ENCODE measurements at regions not wholly inside any gene's neighbourhood (a gene's known extent, or its start where the extent isn't known, plus 50 kb on each side); places are given as distances from the start of the nearest gene placed in this dataset.

- POLR2A ChIA-PET (ENCODE audit: unreplicated experiment): no interaction called here
- TF ChIP-seq CTCF (conservative IDR thresholded peaks at IDR 0.05): no peak
- no peak for TF ChIP-seq EZH2 (IDR thresholded peaks at IDR 0.05; ENCODE audit: low read depth)
- no peak for DNase-seq
- no peaks in the 10 kb centered on the region for H3K9me2 ChIP-seq (ENCODE audit: insufficient read depth)
- no peaks in the 10 kb centered on the region for H3K79me2 ChIP-seq (ENCODE audit: low read depth)
- no peaks in the 10 kb centered on the region for H3K27me3 ChIP-seq (ENCODE audit: insufficient read depth, low read depth)
- H3K4me1 ChIP-seq (replicated peaks; ENCODE audit: insufficient read depth): no peaks in the 10 kb centered on the region
- 0 out of 2 replicates have a peak, but pooled peaks cover 4% of the 10 kb centered on the region for H3K9me3 ChIP-seq (ENCODE audit: insufficient read depth, low read depth)
- no TSS peak for BruUV-seq (replicated peaks)
- no peak overlapping the region for H3K4me2 ChIP-seq
- intact Hi-C loops (cut with micrococcal nuclease; ENCODE audit: unreplicated experiment): no loop called here
- no peak overlapping the region for H2AFZ ChIP-seq
- H3F3A ChIP-seq (ENCODE audit: insufficient read depth, low read depth): no peaks in the 10 kb centered on the region
- H3K36me3 ChIP-seq (ENCODE audit: low read depth): no peaks in the 10 kb centered on the region
- no peaks in the 10 kb centered on the region for H4K20me1 ChIP-seq (ENCODE audit: insufficient read depth)
- CTCF ChIA-PET: no interaction called here
- no peak overlapping the region for H3K4me3 ChIP-seq
- no peak overlapping the region for H3K27ac ChIP-seq
Observed at GRCh38 chr12:69141074-69141473, 98.3 kb upstream of the CPSF6 start.

- Histone ChIP-seq H4K20me1 (ENCODE audit: insufficient read depth) (no peaks in the 10 kb centered on the region), H3K27ac (no peak overlapping the region), H3K36me3 (ENCODE audit: low read depth) (no peaks in the 10 kb centered on the region), H3K4me2 (no peak overlapping the region), H3K9me2 (ENCODE audit: insufficient read depth) (no peaks in the 10 kb centered on the region), H3K27me3 (ENCODE audit: insufficient read depth, low read depth) (no peaks in the 10 kb centered on the region), H3K4me3 (no peak overlapping the region), H3K79me2 (ENCODE audit: low read depth) (no peaks in the 10 kb centered on the region), H3F3A (ENCODE audit: insufficient read depth, low read depth) (no peaks in the 10 kb centered on the region), H3K9me3 (ENCODE audit: insufficient read depth, low read depth) (no peaks in the 10 kb centered on the region), H2AFZ (no peak overlapping the region), H3K4me1 (replicated peaks; ENCODE audit: insufficient read depth) (no peaks in the 10 kb centered on the region)
- intact Hi-C loops (cut with micrococcal nuclease; ENCODE audit: unreplicated experiment): no loop called here
- TF ChIP-seq CTCF (conservative IDR thresholded peaks at IDR 0.05) (no peak), EZH2 (IDR thresholded peaks at IDR 0.05; ENCODE audit: low read depth) (no peak)
- ChIA-PET CTCF (no interaction called here), POLR2A (ENCODE audit: unreplicated experiment) (no interaction called here)
- BruUV-seq (replicated peaks): no TSS peak
- no peak for DNase-seq
Observed at GRCh38 chr12:69149270-69149669, 90.1 kb upstream of the CPSF6 start.

- no peaks in the 10 kb centered on the region for H3K79me2 ChIP-seq (ENCODE audit: low read depth)
- no peaks in the 10 kb centered on the region for H3K27me3 ChIP-seq (ENCODE audit: insufficient read depth, low read depth)
- ChIA-PET POLR2A (ENCODE audit: unreplicated experiment) (no interaction called here), CTCF (no interaction called here)
- H3K9me2 ChIP-seq (ENCODE audit: insufficient read depth): no peaks in the 10 kb centered on the region
- no peaks in the 10 kb centered on the region for H4K20me1 ChIP-seq (ENCODE audit: insufficient read depth)
- no peak overlapping the region for H3K4me3 ChIP-seq
- no peak overlapping the region for H3K27ac ChIP-seq
- intact Hi-C loops (cut with micrococcal nuclease; ENCODE audit: unreplicated experiment): no loop called here
- no peaks in the 10 kb centered on the region for H3F3A ChIP-seq (ENCODE audit: insufficient read depth, low read depth)
- no TSS peak for BruUV-seq (replicated peaks)
- no peaks in the 10 kb centered on the region for H3K36me3 ChIP-seq (ENCODE audit: low read depth)
- no peaks in the 10 kb centered on the region for H3K4me1 ChIP-seq (replicated peaks; ENCODE audit: insufficient read depth)
- TF ChIP-seq CTCF (conservative IDR thresholded peaks at IDR 0.05): no peak
- TF ChIP-seq EZH2 (IDR thresholded peaks at IDR 0.05; ENCODE audit: low read depth): no peak
- no peaks in the 10 kb centered on the region for H3K9me3 ChIP-seq (ENCODE audit: insufficient read depth, low read depth)
- no peak for DNase-seq
- no peak overlapping the region for H3K4me2 ChIP-seq
- H2AFZ ChIP-seq: no peak overlapping the region
Observed at GRCh38 chr12:69150083-69150795, 89.1 kb upstream of the CPSF6 start.

All from PC-9 (cell line).